ENCODE measurements at regions not wholly inside any gene's neighbourhood (a gene's known extent, or its start where the extent isn't known, plus 50 kb on each side); places are given as distances from the start of the nearest gene placed in this dataset.

- TF ChIP-seq CTCF (IDR thresholded peaks at IDR 0.05) (no peak), ESRRA (CRISPR knock-in tag; IDR thresholded peaks at IDR 0.05; ENCODE audit: borderline replicate concordance) (no peak), E2F4 (CRISPR knock-in tag; IDR thresholded peaks at IDR 0.05; ENCODE audit: borderline replicate concordance, low read depth) (no peak), USF2 (CRISPR knock-in tag; IDR thresholded peaks at IDR 0.05) (no peak), USF1 (CRISPR knock-in tag; IDR thresholded peaks at IDR 0.05) (no peak), SP1 (CRISPR knock-in tag; conservative IDR thresholded peaks at IDR 0.05) (no peak), ATF2 (CRISPR knock-in tag; IDR thresholded peaks at IDR 0.05; ENCODE audit: borderline replicate concordance, low read depth) (no peak), FOXP1 (CRISPR knock-in tag; IDR thresholded peaks at IDR 0.05; ENCODE audit: borderline replicate concordance) (no peak), FOXP4 (CRISPR knock-in tag; IDR thresholded peaks at IDR 0.05) (no peak), CREB1 (CRISPR knock-in tag; IDR thresholded peaks at IDR 0.05) (no peak), ZNF138 (CRISPR knock-in tag; conservative IDR thresholded peaks at IDR 0.05) (no peak), TEAD4 (CRISPR knock-in tag; IDR thresholded peaks at IDR 0.05) (no peak)
Measured at GRCh38 chr13:109626386-109627171, 159.8 kb downstream of the IRS2 start.
